Activated T-cell treated with anti-CD3 and anti-CD28 coated beads, Interleukin-2, amount 50 U/mL, for 48 hours (primary cell): ENCODE measurements at regions not wholly inside any gene's neighbourhood (a gene's known extent, or its start where the extent isn't known, plus 50 kb on each side); places are given as distances from the start of the nearest gene placed in this dataset.

Experiments used
- DNase-seq, 2 experiments: peaks; one replicate each; pipeline ENCODE4 v3.0.0-alpha.2; 2020

- no peak for DNase-seq
Measured at GRCh38 chr1:188240772-188241406, 1412.1 kb downstream of the PLA2G4A start.

GRCh38 chr1:188241629-188242028 is 1412.9 kb downstream of the PLA2G4A start:
- DNase-seq: no peak

- DNase-seq: no peak
Measured at GRCh38 chr1:188243456-188243855, 1414.7 kb downstream of the PLA2G4A start.

- DNase-seq: no peak
Measured at GRCh38 chr1:188244681-188245080, 1415.9 kb downstream of the PLA2G4A start.

- DNase-seq: no peak
Measured at GRCh38 chr1:188247255-188247654, 1418.5 kb downstream of the PLA2G4A start.

GRCh38 chr1:188249811-188250210 is 1421.1 kb downstream of the PLA2G4A start:
- DNase-seq: no peak

GRCh38 chr1:188251036-188251435 is 1422.3 kb downstream of the PLA2G4A start:
- DNase-seq: no peak

GRCh38 chr1:188261849-188262248 is 1433.1 kb downstream of the PLA2G4A start:
- DNase-seq: no peak

- no peak for DNase-seq
Measured at GRCh38 chr1:188269956-188270355, 1441.2 kb downstream of the PLA2G4A start.

- DNase-seq: no peak
Measured at GRCh38 chr1:188270497-188270896, 1441.7 kb downstream of the PLA2G4A start.

- DNase-seq: no peak
Measured at GRCh38 chr1:188277771-188278170, 1449.0 kb downstream of the PLA2G4A start.

GRCh38 chr1:188281921-188282320 is 1453.2 kb downstream of the PLA2G4A start:
- no peak for DNase-seq

- no peak for DNase-seq
Measured at GRCh38 chr1:188295157-188295556, 1466.4 kb downstream of the PLA2G4A start.

GRCh38 chr1:188302746-188303145 is 1474.0 kb downstream of the PLA2G4A start:
- DNase-seq: no peak

- DNase-seq: no peak
Measured at GRCh38 chr1:188314557-188315137, 1485.9 kb downstream of the PLA2G4A start.

- DNase-seq: no peak
Measured at GRCh38 chr1:188317894-188318293, 1489.1 kb downstream of the PLA2G4A start.

GRCh38 chr1:188325211-188325610 is 1496.5 kb downstream of the PLA2G4A start:
- no peak for DNase-seq

GRCh38 chr1:188343914-188344313 is 1515.2 kb downstream of the PLA2G4A start:
- DNase-seq: no peak

GRCh38 chr1:188350104-188350503 is 1521.4 kb downstream of the PLA2G4A start:
- no peak for DNase-seq

- no peak for DNase-seq
Measured at GRCh38 chr1:188355082-188355481, 1526.3 kb downstream of the PLA2G4A start.

GRCh38 chr1:188355847-188356246 is 1527.1 kb downstream of the PLA2G4A start:
- no peak for DNase-seq

GRCh38 chr1:188359315-188359714 is 1530.6 kb downstream of the PLA2G4A start:
- no peak for DNase-seq

GRCh38 chr1:188363943-188364342 is 1535.2 kb downstream of the PLA2G4A start:
- DNase-seq: no peak

- DNase-seq: no peak
Measured at GRCh38 chr1:188364927-188365449, 1536.2 kb downstream of the PLA2G4A start.

GRCh38 chr1:188365874-188366273 is 1537.1 kb downstream of the PLA2G4A start:
- no peak for DNase-seq
